ENCODE measurements at regions not wholly inside any gene's neighbourhood (a gene's known extent, or its start where the extent isn't known, plus 50 kb on each side); places are given as distances from the start of the nearest gene placed in this dataset.

GRCh38 chr12:85714425-85714824, 121.8 kb downstream of the RASSF9 start:
- TF ChIP-seq CTCF (conservative IDR thresholded peaks at IDR 0.05; ENCODE audit: low read length): no peak
- no peak for TF ChIP-seq EZH2phosphoT487 (IDR thresholded peaks at IDR 0.05; ENCODE audit: borderline replicate concordance, low read depth, low read length)

All from OCI-LY7 (cell line).